Memory B cell (primary cell): ENCODE measurements at regions not wholly inside any gene's neighbourhood (a gene's known extent, or its start where the extent isn't known, plus 50 kb on each side); places are given as distances from the start of the nearest gene placed in this dataset.

Experiments
- ATAC-seq: fragments of 150-1000 bp; cut with Tn5 transposase; 2 replicates; pipeline ENCODE4 v1.10.0; 2021; ENCODE audit warnings: low read depth, mild to moderate bottlenecking, moderate library complexity
- DNase-seq, 2 donors: peaks; one replicate each; pipeline ENCODE4 v3.0.0; 2022; ENCODE audit warnings: low spot score in 2 of 2
- H3K27ac Mint-ChIP-seq: one replicate; pipeline ENCODE4 v1.8.0; 2022; ENCODE audit warnings: mild to moderate bottlenecking, moderate library complexity, mixed read lengths
- H3K27me3 Mint-ChIP-seq: one replicate; pipeline ENCODE4 v1.8.0; 2022; ENCODE audit warnings: mixed read lengths
- H3K36me3 Mint-ChIP-seq: one replicate; pipeline ENCODE4 v1.8.0; 2022; ENCODE audit warnings: mild to moderate bottlenecking, mixed read lengths
- H3K4me1 Mint-ChIP-seq: one replicate; pipeline ENCODE4 v1.8.0; 2022; ENCODE audit warnings: mixed read lengths
- H3K4me3 Mint-ChIP-seq: one replicate; pipeline ENCODE4 v1.8.0; 2022; ENCODE audit warnings: mild to moderate bottlenecking, moderate library complexity, mixed read lengths
- H3K9me3 Mint-ChIP-seq: one replicate; pipeline ENCODE4 v1.8.0; 2022; ENCODE audit warnings: mixed read lengths

- H3K27me3 Mint-ChIP-seq = no peaks in the 10 kb centered on the region
These were observed 855.0 kb downstream of the USP25 start for GRCh38 chr21:16584756-16585155.

DNA sequence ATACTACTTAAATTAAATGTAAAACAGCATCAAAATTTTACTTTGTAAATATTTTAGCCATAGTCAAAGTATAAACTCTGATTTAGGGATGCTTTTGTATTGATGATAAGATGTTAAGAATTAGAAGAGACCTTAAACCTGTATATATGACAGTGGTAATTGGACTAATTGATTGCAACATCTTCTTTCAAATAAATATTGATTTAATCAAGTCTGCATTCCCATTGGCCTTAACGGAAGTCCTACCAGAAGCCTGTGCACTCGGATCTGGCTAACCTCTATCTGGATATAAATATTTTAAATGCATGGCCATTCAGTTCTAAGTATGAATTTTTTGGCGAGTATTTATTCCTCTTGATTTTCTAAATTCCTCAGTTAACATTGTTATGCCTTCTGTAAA is 856.1 kb downstream of the USP25 start:
- H3K36me3 Mint-ChIP-seq = no peaks in the 10 kb centered on the region
- no peaks in the 10 kb centered on the region for H3K27me3 Mint-ChIP-seq
- H3K27ac Mint-ChIP-seq = no peak overlapping the region
- no peak overlapping the region for H3K4me3 Mint-ChIP-seq
- no peaks in the 10 kb centered on the region for H3K9me3 Mint-ChIP-seq
- no peaks in the 10 kb centered on the region for H3K4me1 Mint-ChIP-seq
- ATAC-seq (no peak), DNase-seq (no peak)

More at GRCh38 chr21:16584756-16585155, 855.0 kb downstream of the USP25 start:
- Mint-ChIP-seq H3K4me3 (no peak overlapping the region), H3K36me3 (no peaks in the 10 kb centered on the region), H3K4me1 (no peaks in the 10 kb centered on the region), H3K27ac (no peak overlapping the region), H3K9me3 (no peaks in the 10 kb centered on the region)
- ATAC-seq (no peak), DNase-seq (no peak)

DNA sequence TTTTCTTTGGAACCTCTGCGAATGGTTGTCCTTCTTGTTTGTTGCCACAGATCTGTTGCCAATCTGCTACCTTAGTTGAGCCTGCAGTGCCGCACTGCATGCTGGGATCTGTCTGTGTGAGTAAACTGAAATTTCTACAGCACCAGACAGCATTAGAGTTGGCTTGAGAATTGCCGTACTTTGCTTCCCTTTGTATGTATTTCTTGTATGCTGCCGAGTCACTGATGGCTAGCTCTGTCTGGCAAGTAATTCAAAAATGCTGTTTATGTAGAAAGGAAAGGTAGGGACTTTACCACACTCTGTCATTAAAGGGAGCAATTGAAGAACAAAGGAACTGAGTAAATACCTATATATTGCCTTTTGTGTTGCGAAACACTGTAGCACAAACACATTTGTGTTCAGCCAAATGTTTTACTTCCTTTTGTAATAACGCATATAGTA is 857.4 kb downstream of the USP25 start:
- H3K4me3 Mint-ChIP-seq = no peak overlapping the region

GRCh38 chr21:16587681-16588375 is 858.0 kb downstream of the USP25 start:
- ATAC-seq (no peak), DNase-seq (no peak)
- Mint-ChIP-seq H3K9me3 (peaks cover 2% of the 10 kb centered on the region), H3K4me3 (no peak overlapping the region), H3K27ac (no peak overlapping the region), H3K27me3 (no peaks in the 10 kb centered on the region), H3K36me3 (no peaks in the 10 kb centered on the region), H3K4me1 (no peaks in the 10 kb centered on the region)

More for the DNA sequence above, 857.4 kb downstream of the USP25 start:
- no peaks in the 10 kb centered on the region for H3K36me3 Mint-ChIP-seq
- no peaks in the 10 kb centered on the region for H3K27me3 Mint-ChIP-seq
- H3K4me1 Mint-ChIP-seq = no peaks in the 10 kb centered on the region
- no peak for ATAC-seq
- no peak for DNase-seq
- H3K27ac Mint-ChIP-seq = no peak overlapping the region
- H3K9me3 Mint-ChIP-seq = peaks cover under 1% of the 10 kb centered on the region

DNA sequence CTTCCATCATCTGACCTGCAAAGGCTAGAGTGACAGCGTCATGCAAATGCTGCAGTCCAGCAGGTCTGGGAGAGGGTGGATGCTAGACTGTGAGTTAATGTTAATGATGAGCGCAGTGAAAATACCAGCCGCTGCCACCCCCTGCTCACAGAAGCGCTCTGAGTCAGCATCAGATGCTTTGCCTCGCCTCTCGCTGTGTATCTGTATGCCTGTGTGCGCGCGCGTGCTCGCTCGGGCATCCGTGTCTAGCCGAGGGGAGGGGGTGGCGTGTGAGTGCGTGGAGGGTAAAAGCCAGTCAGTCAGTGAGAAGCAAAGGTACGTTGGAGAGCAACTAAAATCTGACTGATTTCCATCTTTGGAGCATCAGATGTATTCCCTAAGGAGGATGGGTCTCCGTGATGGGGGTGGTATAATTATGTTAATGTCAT is 858.7 kb downstream of the USP25 start:
- no peak overlapping the region for H3K4me3 Mint-ChIP-seq

DNA sequence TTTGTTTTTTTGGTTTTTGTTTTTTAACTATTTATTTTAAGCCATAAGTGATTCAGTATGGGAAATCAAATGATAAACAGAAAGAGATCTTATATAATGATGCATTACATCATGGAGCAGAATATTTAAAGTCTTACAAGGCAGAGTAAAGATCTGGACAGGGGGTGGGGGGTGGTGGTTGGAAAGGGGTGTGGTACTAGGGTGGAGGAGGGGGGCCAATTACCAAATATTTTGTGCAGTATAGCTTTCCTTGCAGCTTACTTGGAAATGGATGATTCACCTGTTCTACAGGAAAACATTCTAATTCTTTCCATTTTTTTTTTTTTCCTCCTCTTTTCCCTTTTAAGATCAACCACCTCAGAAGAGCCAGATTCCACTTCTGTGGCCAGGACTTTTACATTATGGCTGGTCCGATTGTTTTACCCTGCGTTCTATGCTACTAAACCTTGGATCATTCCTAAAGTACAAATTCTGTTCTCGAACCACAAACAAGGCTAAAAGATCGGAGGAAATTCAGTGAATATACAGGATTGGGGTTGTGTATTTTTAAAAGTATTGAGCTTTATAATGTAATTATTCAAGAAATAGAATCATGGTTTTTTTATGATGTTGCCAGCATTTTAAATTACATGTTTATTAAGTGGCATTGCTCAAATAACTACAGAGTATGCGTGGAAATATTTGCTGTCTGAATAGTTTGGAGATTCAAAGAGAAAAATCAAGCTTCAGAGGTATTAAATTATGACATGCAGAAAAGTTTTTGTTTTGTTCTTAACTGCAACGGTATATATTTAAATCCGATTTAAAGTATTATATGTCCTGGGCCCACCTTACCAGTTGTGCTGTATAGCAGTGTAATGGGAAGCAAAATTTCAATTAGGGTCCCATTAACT is 859.5 kb downstream of the USP25 start:
- H3K27me3 Mint-ChIP-seq = no peaks in the 10 kb centered on the region
- no peak overlapping the region for H3K27ac Mint-ChIP-seq
- ATAC-seq = no peak
- no peaks in the 10 kb centered on the region for H3K36me3 Mint-ChIP-seq
- no peaks in the 10 kb centered on the region for H3K4me1 Mint-ChIP-seq
- H3K9me3 Mint-ChIP-seq = peaks cover 2% of the 10 kb centered on the region
- no peak overlapping the region for H3K4me3 Mint-ChIP-seq
- DNase-seq = no peak

More for the DNA sequence above, 858.7 kb downstream of the USP25 start:
- ATAC-seq (no peak), DNase-seq (no peak)
- H3K9me3 Mint-ChIP-seq = peaks cover 2% of the 10 kb centered on the region
- no peak overlapping the region for H3K27ac Mint-ChIP-seq
- no peaks in the 10 kb centered on the region for H3K36me3 Mint-ChIP-seq
- no peaks in the 10 kb centered on the region for H3K27me3 Mint-ChIP-seq
- no peaks in the 10 kb centered on the region for H3K4me1 Mint-ChIP-seq

DNA sequence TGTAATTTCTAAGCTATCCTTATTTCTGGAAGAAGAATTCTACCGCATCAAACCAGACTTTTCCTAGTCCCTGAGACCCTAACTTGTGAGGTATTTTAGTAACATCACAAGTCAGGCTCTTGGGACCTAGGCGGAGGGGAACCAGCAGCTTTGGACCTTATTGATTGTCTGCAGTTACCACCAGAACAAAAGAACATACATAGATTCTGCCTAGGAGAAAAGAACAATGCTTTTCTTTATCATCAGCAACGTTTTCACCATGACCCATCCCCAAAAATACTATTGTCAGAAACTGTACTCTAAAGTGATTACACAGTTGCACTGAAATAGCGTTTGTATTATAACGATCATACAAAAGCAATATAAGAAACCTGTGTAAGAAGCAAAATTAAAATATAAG is 860.4 kb downstream of the USP25 start:
- H3K36me3 Mint-ChIP-seq = no peaks in the 10 kb centered on the region
- H3K4me3 Mint-ChIP-seq = no peak overlapping the region

DNA sequence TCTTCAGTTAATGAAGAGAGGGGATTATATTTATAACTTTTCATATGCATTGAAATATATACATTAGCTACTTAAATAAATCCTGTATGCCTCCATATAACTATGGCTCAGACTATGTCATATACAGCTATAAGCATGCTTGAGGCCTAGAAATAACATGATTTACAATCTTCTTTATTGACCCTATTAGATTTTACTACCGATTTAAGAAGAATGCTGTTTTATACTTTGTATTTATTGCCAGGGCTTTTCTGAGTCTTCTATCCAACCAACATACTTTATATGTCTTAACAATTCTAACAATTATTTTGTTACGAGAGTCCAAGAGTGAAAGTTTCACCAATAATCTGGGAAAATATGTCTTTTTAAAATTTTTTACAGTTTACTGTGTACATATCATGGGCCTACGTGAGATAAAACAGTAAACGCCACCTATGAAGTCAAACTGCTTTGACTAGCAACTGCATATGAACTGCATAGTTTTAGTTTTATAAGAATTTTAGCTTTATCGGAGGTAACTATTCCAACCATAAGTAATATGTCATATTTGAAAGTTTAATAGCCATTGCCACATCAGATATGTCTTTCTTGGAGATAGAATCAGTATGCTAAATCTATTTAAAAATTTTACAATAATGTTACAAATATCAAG is 861.0 kb downstream of the USP25 start:
- DNase-seq (no peak), ATAC-seq (no peak)
- no peak overlapping the region for H3K4me3 Mint-ChIP-seq
- H3K27me3 Mint-ChIP-seq = no peaks in the 10 kb centered on the region
- peaks cover 2% of the 10 kb centered on the region for H3K9me3 Mint-ChIP-seq
- H3K36me3 Mint-ChIP-seq = no peaks in the 10 kb centered on the region
- no peak overlapping the region for H3K27ac Mint-ChIP-seq
- no peaks in the 10 kb centered on the region for H3K4me1 Mint-ChIP-seq

More for the DNA sequence above, 860.4 kb downstream of the USP25 start:
- DNase-seq (no peak), ATAC-seq (no peak)
- Mint-ChIP-seq H3K27ac (no peak overlapping the region), H3K27me3 (no peaks in the 10 kb centered on the region), H3K4me1 (no peaks in the 10 kb centered on the region), H3K9me3 (peaks cover 2% of the 10 kb centered on the region)

DNA sequence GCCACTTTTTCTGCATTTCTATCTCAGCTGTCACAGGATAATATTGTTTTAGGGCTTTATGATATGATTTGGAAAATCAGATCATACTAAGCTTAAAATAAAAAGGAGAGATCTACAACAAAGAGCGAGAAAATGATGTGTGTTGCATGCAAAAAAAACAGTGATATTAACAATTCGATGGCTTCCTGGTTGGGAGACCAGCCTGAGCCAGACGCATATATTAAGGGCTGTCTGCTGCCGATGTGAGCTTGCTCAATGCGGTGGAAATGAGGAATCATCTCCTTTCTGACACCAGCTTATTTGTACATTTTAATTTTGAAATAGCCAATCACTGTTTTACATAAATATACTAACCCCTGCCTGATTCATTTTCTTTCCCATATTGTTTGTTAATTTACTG is 862.6 kb downstream of the USP25 start:
- no peaks in the 10 kb centered on the region for H3K36me3 Mint-ChIP-seq
- H3K4me3 Mint-ChIP-seq = no peak overlapping the region
- no peak for ATAC-seq
- no peaks in the 10 kb centered on the region for H3K4me1 Mint-ChIP-seq
- no peak overlapping the region for H3K27ac Mint-ChIP-seq
- H3K9me3 Mint-ChIP-seq = peaks cover 3% of the 10 kb centered on the region
- no peaks in the 10 kb centered on the region for H3K27me3 Mint-ChIP-seq
- DNase-seq = no peak

- Mint-ChIP-seq H3K27ac (no peak overlapping the region), H3K4me3 (no peak overlapping the region), H3K36me3 (no peaks in the 10 kb centered on the region), H3K27me3 (no peaks in the 10 kb centered on the region), H3K4me1 (no peaks in the 10 kb centered on the region), H3K9me3 (peaks cover 3% of the 10 kb centered on the region)
- ATAC-seq (no peak), DNase-seq (no peak)
These were observed 864.4 kb downstream of the USP25 start for GRCh38 chr21:16594191-16594590.

- Mint-ChIP-seq H3K27ac (no peak overlapping the region), H3K4me1 (no peaks in the 10 kb centered on the region), H3K36me3 (no peaks in the 10 kb centered on the region), H3K4me3 (no peak overlapping the region), H3K9me3 (peaks cover 3% of the 10 kb centered on the region), H3K27me3 (no peaks in the 10 kb centered on the region)
- ATAC-seq (no peak), DNase-seq (no peak)
These were observed 866.6 kb downstream of the USP25 start for GRCh38 chr21:16596369-16596768.

DNA sequence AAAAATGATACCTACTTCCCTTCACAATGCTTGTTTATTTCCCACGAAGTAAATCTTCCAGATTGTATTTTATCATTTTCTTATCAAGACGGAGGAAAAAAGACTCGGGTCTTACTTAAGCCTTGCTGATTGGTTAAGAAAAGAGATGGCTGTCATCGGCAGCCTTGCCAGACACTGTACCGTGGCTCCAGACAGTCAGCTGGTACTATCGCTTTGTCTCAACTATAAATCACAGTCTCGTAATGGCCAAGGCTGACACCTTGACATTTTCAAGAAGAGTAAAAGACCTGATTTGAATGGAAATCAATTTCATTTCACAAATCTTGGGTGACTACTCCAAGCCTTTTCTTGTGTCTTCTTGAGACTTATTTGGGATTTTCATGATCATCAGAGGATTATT is 868.0 kb downstream of the USP25 start:
- H3K4me3 Mint-ChIP-seq = no peak overlapping the region
- H3K36me3 Mint-ChIP-seq = no peaks in the 10 kb centered on the region
- DNase-seq = no peak
- no peak overlapping the region for H3K27ac Mint-ChIP-seq
- no peaks in the 10 kb centered on the region for H3K4me1 Mint-ChIP-seq
- H3K9me3 Mint-ChIP-seq = peaks cover 2% of the 10 kb centered on the region
- ATAC-seq = no peak
- no peaks in the 10 kb centered on the region for H3K27me3 Mint-ChIP-seq

- no peak for ATAC-seq
- Mint-ChIP-seq H3K9me3 (peaks cover 2% of the 10 kb centered on the region), H3K4me3 (no peak overlapping the region), H3K36me3 (no peaks in the 10 kb centered on the region), H3K27me3 (no peaks in the 10 kb centered on the region), H3K4me1 (no peaks in the 10 kb centered on the region), H3K27ac (no peak overlapping the region)
- DNase-seq = no peak
These were observed 875.8 kb downstream of the USP25 start for GRCh38 chr21:16605597-16605996.

DNA sequence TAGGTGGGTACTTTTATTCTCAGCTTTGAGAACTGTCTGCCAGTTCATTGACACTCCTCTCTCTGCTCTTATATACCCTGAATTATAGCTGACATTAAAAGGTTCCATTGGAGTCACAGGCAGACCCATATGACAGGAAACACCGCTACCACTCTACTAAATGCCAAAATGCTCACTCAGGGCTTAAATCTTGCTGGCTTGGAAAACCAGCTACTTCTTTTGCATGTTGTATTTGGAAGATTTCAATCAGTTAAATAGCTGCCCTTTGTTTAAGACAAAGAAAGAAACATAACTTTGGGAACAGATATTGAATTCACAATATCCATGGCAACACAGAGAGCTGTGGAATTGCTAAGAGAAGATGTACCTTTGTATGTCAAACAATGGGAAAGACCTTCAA is 876.5 kb downstream of the USP25 start:
- DNase-seq = no peak
- H3K27me3 Mint-ChIP-seq = no peaks in the 10 kb centered on the region
- no peaks in the 10 kb centered on the region for H3K36me3 Mint-ChIP-seq
- H3K4me3 Mint-ChIP-seq = no peak overlapping the region
- no peak for ATAC-seq
- H3K27ac Mint-ChIP-seq = no peak overlapping the region
- peaks cover 3% of the 10 kb centered on the region for H3K9me3 Mint-ChIP-seq
- no peaks in the 10 kb centered on the region for H3K4me1 Mint-ChIP-seq
